ENCODE measurements at regions not wholly inside any gene's neighbourhood (a gene's known extent, or its start where the extent isn't known, plus 50 kb on each side); places are given as distances from the start of the nearest gene placed in this dataset.

DNA sequence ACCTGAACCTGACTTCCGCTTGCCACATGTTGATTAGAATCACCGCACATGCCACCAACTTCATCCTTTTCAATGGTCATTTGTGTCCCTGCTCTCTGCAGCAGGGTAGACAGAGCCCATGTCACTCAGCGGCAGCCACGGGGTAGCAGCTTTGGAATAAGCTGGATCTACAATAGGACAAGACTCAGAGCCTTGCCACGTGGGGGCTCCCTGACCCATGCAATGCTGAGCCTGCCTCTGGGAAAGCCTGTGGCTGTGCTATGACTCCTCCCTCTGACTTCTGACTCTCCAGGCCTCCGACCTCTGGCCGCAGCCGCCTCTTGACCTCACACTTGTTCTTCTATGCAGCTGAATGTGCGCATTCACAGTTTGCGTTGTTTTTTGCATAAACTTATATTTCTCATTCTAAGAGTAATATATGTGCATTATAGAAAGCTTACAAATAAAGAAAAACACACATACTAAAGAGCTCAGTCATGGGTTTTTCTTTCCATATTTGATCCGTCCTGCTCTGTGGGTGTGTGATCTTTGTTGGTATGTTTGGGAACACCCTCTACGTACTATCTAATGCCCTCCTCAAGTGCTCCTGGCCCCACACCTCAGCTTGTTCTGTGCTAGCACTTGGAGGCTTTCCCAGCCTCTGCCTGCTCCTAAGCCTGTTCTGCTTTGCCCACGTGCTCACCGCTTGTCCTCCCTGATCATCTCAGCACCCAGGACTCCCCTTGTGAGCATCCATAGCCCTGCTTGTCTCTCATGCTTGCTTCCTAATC, 198.0 kb upstream of the MKI67 start:
- TF ChIP-seq, protein P1, sequence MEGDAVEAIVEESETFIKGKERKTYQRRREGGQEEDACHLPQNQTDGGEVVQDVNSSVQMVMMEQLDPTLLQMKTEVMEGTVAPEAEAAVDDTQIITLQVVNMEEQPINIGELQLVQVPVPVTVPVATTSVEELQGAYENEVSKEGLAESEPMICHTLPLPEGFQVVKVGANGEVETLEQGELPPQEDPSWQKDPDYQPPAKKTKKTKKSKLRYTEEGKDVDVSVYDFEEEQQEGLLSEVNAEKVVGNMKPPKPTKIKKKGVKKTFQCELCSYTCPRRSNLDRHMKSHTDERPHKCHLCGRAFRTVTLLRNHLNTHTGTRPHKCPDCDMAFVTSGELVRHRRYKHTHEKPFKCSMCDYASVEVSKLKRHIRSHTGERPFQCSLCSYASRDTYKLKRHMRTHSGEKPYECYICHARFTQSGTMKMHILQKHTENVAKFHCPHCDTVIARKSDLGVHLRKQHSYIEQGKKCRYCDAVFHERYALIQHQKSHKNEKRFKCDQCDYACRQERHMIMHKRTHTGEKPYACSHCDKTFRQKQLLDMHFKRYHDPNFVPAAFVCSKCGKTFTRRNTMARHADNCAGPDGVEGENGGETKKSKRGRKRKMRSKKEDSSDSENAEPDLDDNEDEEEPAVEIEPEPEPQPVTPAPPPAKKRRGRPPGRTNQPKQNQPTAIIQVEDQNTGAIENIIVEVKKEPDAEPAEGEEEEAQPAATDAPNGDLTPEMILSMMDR (IDR thresholded peaks at IDR 0.05; ENCODE audit: poor library complexity) = peak; percentile 56
- no peak for TF ChIP-seq EZH2phosphoT487 (IDR thresholded peaks at IDR 0.05; ENCODE audit: low read depth, severe bottlenecking, unreplicated experiment)
